MCF 10A (cell line): ENCODE measurements at regions not wholly inside any gene's neighbourhood (a gene's known extent, or its start where the extent isn't known, plus 50 kb on each side); places are given as distances from the start of the nearest gene placed in this dataset.

Experiments
- BruUV-seq: library from RNA; stranded (reverse); fragments of 400-500 nt; replicated peaks from 2 replicates; lab custom pipeline; 2021; lab: Mats Ljungman, UMichigan
- CTCF ChIA-PET: fragments of 300-600 bp; sonication (Branson Sonifier 250); formaldehyde crosslinking; extraction: SDS; loops from one replicate; lab custom pipeline; 2021; ENCODE audit warnings: antibody characterized with exemption, inconsistent platforms; lab: Yijun Ruan, JAX
- POLR2A ChIA-PET: fragments of 300-600, 350-650 bp; sonication (Branson Sonifier 250); formaldehyde crosslinking; extraction: SDS; loops from one replicate; lab custom pipeline; 2020; ENCODE audit warnings: antibody characterized with exemption, inconsistent platforms; lab: Yijun Ruan, JAX
- DNase-seq: peaks from one replicate; pipeline ENCODE4 v3.0.0-alpha.2; 2018; ENCODE audit not compliant: unreplicated experiment
- H3K27ac Mint-ChIP-seq: one replicate; pipeline ENCODE4 v1.8.0; 2022; ENCODE audit warnings: mild to moderate bottlenecking, low read depth, mixed read lengths; ENCODE audit not compliant: unreplicated experiment
- H3K27me3 Mint-ChIP-seq: one replicate; pipeline ENCODE4 v1.8.0; 2022; ENCODE audit warnings: mixed read lengths; ENCODE audit not compliant: insufficient read depth, unreplicated experiment
- H3K36me3 Mint-ChIP-seq: one replicate; pipeline ENCODE4 v1.8.0; 2022; ENCODE audit warnings: mild to moderate bottlenecking, moderate library complexity, mixed read lengths; ENCODE audit not compliant: insufficient read depth, unreplicated experiment
- H3K4me1 Mint-ChIP-seq: one replicate; pipeline ENCODE4 v1.8.0; 2022; ENCODE audit warnings: mixed read lengths; ENCODE audit not compliant: insufficient read depth, unreplicated experiment
- H3K4me3 Mint-ChIP-seq: one replicate; pipeline ENCODE4 v1.8.0; 2022; ENCODE audit warnings: mild to moderate bottlenecking, moderate library complexity, mixed read lengths; ENCODE audit not compliant: unreplicated experiment
- H3K9me3 Mint-ChIP-seq: one replicate; pipeline ENCODE4 v1.8.0; 2022; ENCODE audit warnings: mixed read lengths; ENCODE audit not compliant: unreplicated experiment
- CTCF ChIP-seq: fragments of 200-600 bp; IDR thresholded peaks from one replicate; pipeline ENCODE4 v1.8.0; 2022; ENCODE audit warnings: antibody characterized with exemption, mild to moderate bottlenecking; ENCODE audit not compliant: unreplicated experiment
- intact Hi-C: fragments of 100-400 bp; cut with micrococcal nuclease; formaldehyde crosslinking; loops from 2 replicates; pipeline ENCODE4 v1.14.1; 2022

GRCh38 chr4:74528178-74528577 lies 83.2 kb downstream of the AREG start:
- DNase-seq, result no peak
- peaks cover 18% of the 10 kb centered on the region for H3K4me1 Mint-ChIP-seq
- intact Hi-C loops, result no loop called here
- ChIA-PET POLR2A (interaction anchor here (0.7 to 2.7 kb wide), 9 partner anchors 9 to 208 kb away, joined by 3 to 8 read pairs (median 4); partner anchors contain the start of gene AREG), CTCF (interaction anchor here (0.8 to 3.0 kb wide), 6 partner anchors 10 to 208 kb away, joined by 3 to 20 read pairs (median 8); no protein-coding TSS in a partner anchor)
- H3K9me3 Mint-ChIP-seq, result no peaks in the 10 kb centered on the region
- H3K27ac Mint-ChIP-seq, result no peak overlapping the region
- H3K4me3 Mint-ChIP-seq, result no peak overlapping the region
- no peak for TF ChIP-seq CTCF
- no peaks in the 10 kb centered on the region for H3K27me3 Mint-ChIP-seq
- BruUV-seq, result no TSS peak
- H3K36me3 Mint-ChIP-seq, result no peaks in the 10 kb centered on the region

GRCh38 chr4:74529284-74530041 lies 84.5 kb downstream of the AREG start:
- Mint-ChIP-seq H3K4me1 (peaks cover 18% of the 10 kb centered on the region), H3K9me3 (no peaks in the 10 kb centered on the region), H3K4me3 (no peak overlapping the region), H3K36me3 (no peaks in the 10 kb centered on the region), H3K27ac (no peak overlapping the region), H3K27me3 (no peaks in the 10 kb centered on the region)
- no TSS peak for BruUV-seq
- TF ChIP-seq CTCF, result no peak
- CTCF ChIA-PET, result interaction anchor here (0.8 to 6.5 kb wide), 7 partner anchors 83 to 209 kb away, joined by 3 to 144 read pairs (median 9); no protein-coding TSS in a partner anchor
- POLR2A ChIA-PET, result interaction anchor here (0.6 to 2.7 kb wide), 11 partner anchors 10 to 961 kb away, joined by 3 to 8 read pairs (median 4); partner anchors contain the start of gene AREG
- DNase-seq, result no peak
- intact Hi-C loops, result loop anchor here (10.0 kb wide), 1 partner anchor 345 kb away; no protein-coding TSS in a partner anchor

GRCh38 chr4:74531963-74532794 lies 87.2 kb downstream of the AREG start:
- ChIA-PET POLR2A (interaction anchor here (0.6 to 3.8 kb wide), 35 partner anchors 9 to 815 kb away, joined by 3 to 72 read pairs (median 4); partner anchors contain the start of gene AREG), CTCF (interaction anchor here (0.6 to 6.5 kb wide), 68 partner anchors 8 to 1308 kb away, joined by 3 to 148 read pairs (median 4); partner anchors contain the start of gene AREG)
- peak; percentile 77 for TF ChIP-seq CTCF
- no peaks in the 10 kb centered on the region for H3K9me3 Mint-ChIP-seq
- no peaks in the 10 kb centered on the region for H3K36me3 Mint-ChIP-seq
- intact Hi-C loops, result loop anchor here (1.0 to 10.0 kb wide), 7 partner anchors 76 to 347 kb away; no protein-coding TSS in a partner anchor
- H3K4me3 Mint-ChIP-seq, result no peak overlapping the region
- H3K27me3 Mint-ChIP-seq, result no peaks in the 10 kb centered on the region
- peaks cover 20% of the 10 kb centered on the region for H3K4me1 Mint-ChIP-seq
- BruUV-seq, result TSS peak; percentile 88
- peak; percentile 91 for DNase-seq
- H3K27ac Mint-ChIP-seq, result peak overlapping the region; percentile 80
